Muscle of arm (tissue), 1 donor: ENCODE measurements at regions not wholly inside any gene's neighbourhood (a gene's known extent, or its start where the extent isn't known, plus 50 kb on each side); places are given as distances from the start of the nearest gene placed in this dataset.
"Not testable (repeated sequence)": the region's sequence is repeated elsewhere in the genome, so short reads cannot be mapped to it uniquely, and the experiment has no call there.

Source experiments
- DNase-seq: peaks from one replicate; pipeline ENCODE4 v3.0.0-alpha.2; 2013

- DNase-seq: no peak
These were observed 307.1 kb downstream of the SEMA3D start for GRCh38 chr7:84879570-84880325.

- DNase-seq: no peak
These were observed 308.8 kb downstream of the SEMA3D start for GRCh38 chr7:84877943-84878570.

- no peak for DNase-seq
These were observed 310.6 kb downstream of the SEMA3D start for GRCh38 chr7:84876061-84876821.

- DNase-seq: no peak
These were observed 321.3 kb downstream of the SEMA3D start for GRCh38 chr7:84865560-84865959.

DNA sequence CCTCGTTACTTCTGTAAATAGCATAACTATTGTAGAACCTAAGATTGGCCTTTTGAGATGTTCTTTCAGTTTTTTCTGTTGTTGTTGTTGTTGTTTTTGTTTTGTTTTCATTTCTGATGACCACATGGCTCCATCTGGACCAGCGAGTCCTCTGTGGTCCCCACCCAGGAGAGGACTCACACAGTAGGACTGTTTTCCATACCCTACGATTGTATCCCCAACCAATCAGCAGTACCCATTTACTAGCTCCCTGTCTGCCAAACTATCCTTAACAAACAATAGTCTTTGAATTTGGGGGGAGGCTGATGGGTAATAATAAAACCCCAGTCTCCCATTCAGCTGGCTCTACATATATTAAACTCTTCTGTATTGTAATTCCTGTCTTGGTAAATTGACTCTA is 329.5 kb downstream of the SEMA3D start:
- no peak for DNase-seq

- no peak for DNase-seq
These were observed 331.1 kb downstream of the SEMA3D start for GRCh38 chr7:84855758-84856157.

DNA sequence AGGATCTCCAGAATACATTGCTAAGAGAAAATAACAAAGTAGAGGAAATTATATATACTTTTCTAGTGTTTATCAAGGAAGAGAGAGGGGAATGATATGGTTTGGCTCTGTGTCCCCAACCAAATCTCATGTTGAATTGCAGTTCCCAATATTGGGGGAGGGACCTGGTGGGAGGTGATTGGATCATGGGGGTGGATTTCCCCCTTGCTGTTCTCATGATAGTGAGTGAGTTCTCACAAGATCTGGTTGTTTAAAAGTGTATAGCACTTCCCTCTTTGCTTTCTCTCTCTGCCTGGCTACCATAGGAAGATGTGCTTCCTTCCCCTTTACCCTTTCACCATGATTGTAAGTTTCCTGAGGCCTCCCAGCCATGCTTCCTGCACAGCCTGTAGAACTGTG is 337.9 kb downstream of the SEMA3D start:
- not testable (repeated sequence) for DNase-seq

DNA sequence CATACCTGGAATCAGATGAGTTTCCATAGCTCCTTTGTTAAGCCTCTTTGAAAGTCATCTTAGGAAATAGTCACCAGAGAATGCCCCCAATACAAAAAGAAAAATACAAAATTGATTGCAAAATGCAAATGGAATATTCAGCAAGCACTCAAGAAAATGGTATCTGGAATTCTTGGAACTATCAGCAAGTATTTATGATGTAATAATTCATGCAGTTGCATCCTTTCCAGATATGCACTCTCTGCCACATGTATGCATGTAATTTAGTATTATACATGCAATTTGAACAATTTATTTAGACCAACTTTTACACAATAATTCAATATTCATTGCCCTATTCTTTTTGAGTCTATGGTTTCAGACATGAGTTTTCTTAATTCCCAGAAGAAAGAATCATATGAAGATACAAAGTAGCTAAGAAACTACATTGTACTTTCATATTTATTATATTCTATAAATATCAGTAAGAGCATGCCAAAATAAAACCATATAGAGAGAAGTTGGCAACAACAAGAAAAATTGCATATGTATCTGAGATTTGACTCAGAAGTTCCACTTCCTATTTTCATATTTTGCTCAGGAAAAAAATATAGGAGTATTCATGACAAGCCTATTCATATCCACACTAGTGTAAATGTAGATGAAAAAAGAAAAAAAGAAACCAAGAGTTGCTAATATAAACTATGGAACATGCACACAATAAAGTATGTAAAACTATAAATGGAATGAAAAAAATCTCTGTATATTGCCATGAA is 338.5 kb downstream of the SEMA3D start:
- no peak for DNase-seq

DNA sequence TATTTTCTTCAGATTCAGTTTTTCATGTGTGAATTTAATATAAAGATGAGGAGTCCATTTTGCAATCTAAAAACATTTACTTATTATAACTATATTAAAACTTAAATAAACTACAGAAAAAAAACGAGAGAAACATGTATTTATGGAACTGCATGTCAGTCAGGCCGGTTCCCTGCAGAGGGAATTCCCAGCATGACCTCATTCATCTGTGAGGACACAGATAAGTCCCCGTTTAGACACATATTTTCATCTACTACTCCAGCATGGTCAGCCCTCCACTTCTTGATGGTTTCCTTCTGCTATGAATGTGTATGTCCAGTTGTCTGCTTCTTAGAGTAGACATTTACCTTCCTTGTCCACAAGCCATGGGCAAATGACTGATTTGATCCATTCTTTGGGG is 339.1 kb downstream of the SEMA3D start:
- no peak for DNase-seq

GRCh38 chr7:84847038-84847437 is 339.8 kb downstream of the SEMA3D start:
- no peak for DNase-seq

- DNase-seq: no peak
These were observed 340.9 kb downstream of the SEMA3D start for GRCh38 chr7:84845971-84846370.

GRCh38 chr7:84844771-84845170 is 342.1 kb downstream of the SEMA3D start:
- DNase-seq: no peak

- peak; percentile 33 for DNase-seq
These were observed 345.0 kb downstream of the SEMA3D start for GRCh38 chr7:84841809-84842208.

DNA sequence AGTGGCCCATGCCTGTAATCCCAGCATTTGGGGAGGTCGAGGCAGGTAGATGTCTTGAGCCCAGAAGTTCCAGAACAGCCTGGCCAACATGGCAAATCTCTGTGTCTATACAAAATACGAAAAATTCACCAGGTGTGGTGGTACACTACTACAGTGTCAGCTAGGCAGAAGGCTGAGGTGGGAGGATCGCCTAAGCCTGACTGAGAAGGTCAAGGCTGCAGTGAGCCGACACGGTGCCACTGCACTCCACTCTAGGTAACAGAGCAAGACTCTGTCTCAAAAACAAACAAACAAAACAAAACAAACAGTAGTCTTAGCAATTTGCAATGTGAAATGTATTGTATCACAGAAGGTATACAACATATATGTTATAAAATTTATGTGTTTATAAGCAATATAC is 348.0 kb downstream of the SEMA3D start:
- no peak for DNase-seq

DNA sequence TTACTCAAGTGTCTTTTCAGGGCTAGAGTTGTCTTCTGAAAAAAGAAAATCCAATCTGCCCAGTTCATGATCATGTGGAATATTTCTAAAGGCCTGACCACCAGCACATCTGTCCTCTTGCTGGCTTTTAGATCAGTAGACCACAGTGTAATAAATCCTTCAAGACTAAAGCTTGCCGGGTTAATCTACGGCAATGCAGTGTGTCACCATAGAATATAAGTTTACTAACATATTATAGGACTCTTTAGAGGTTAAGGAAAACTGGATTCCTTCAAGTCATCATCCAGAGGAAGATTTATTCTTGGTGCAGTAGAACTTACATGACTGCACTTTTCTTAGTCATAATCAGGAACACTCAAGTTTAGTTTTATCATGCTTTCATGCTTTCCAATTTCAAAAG is 349.5 kb downstream of the SEMA3D start:
- DNase-seq: no peak

DNA sequence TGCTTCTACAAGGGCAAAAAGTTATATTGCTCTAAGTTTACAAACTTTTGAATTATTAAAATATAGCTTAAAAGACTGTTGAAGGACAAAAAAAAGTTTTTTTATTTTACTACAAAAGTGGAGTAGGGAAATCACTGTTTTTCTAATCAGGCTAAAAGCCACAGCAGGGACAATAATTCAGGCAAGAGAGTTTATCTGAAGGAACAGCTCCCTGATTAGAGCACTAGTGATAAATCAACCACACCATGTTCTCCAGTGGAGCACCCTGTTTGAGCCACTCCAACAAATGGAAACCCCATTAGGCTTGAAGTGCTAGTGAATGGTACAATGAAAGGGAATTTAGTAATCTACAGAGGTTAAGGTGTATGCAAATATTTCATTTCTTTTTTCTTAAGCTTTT is 357.1 kb downstream of the SEMA3D start:
- no peak for DNase-seq

- no peak for DNase-seq
These were observed 362.7 kb downstream of the SEMA3D start for GRCh38 chr7:84824057-84824651.

DNA sequence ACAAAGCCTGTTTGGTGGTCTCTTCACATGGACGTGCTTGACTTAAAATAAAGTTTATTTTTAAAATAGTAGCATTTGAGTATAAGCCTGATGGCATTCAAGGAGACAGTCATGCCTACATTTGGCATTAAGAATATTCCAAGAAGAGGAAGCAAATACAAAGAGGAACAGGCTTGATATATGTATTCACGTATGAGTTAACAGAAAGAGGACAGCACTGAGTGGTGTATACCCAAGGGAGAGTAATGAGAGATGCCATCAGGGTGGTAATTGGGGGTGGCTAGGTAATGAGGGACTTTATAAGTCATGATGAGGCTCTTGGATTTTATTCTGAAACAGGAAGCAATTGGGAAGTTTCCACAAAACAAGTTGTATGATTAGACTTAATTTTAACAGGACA is 363.3 kb downstream of the SEMA3D start:
- DNase-seq: no peak

GRCh38 chr7:84822941-84823510 is 363.8 kb downstream of the SEMA3D start:
- DNase-seq: no peak

DNA sequence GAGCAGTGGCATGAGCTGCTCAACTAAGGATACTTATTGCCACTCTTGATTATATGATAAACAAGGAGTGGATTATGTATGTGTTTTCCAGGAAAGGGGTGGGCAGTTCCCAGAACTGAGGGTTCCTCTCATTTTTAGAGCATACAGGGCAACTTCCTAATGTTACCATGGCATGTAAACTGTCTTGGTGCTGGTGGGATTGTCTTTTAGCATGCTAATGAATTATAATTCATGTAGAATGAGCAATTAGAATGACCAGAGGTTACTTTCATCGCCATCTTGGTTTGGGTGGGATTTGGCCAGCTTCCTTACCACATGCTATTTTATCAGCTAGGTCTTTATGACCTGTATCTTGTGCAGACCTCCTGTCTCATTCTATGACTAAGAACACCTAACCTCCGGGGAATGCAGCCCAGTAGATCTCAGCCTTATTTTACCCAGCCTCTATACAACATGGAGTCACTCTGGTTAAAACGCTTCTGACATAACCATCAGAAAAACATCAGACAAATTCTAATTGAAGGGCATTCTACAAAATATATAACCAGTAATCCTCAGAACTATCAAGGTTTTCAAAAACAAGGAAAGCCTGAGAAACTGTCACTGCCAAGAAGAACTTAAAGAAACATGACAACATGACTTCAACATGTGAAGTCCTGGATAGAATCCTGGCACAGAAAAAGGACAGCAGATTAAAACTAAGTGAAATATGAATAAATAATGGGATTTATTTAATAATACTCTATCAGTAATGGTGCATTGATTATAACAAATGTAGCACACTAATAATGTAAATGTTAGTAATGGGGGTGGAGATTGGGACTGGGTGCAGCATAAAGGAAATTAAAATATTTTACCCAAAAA is 365.0 kb downstream of the SEMA3D start:
- no peak for DNase-seq
